GM18951 (cell line): ENCODE measurements at regions not wholly inside any gene's neighbourhood (a gene's known extent, or its start where the extent isn't known, plus 50 kb on each side); places are given as distances from the start of the nearest gene placed in this dataset.

Experiments
- POLR2A ChIP-seq: IDR thresholded peaks from 4 replicates; pipeline ENCODE4 v1.6.1; 2011; ENCODE audit warnings: mild to moderate bottlenecking; ENCODE audit not compliant: insufficient read length, insufficient read depth; ENCODE audit errors: extremely low read depth
- in situ Hi-C: fragments of 300-500 bp; cut with MboI; formaldehyde crosslinking; loops from one replicate; pipeline ENCODE4 v1.12.0; 2022; ENCODE audit warnings: low sequenced_read_pairs, mixed read lengths, inconsistent platforms; ENCODE audit not compliant: unreplicated experiment

GRCh38 chr5:38101897-38102296, 156.5 kb upstream of the EGFLAM start:
- TF ChIP-seq POLR2A, result no peak
- in situ Hi-C loops, result no loop called here

DNA sequence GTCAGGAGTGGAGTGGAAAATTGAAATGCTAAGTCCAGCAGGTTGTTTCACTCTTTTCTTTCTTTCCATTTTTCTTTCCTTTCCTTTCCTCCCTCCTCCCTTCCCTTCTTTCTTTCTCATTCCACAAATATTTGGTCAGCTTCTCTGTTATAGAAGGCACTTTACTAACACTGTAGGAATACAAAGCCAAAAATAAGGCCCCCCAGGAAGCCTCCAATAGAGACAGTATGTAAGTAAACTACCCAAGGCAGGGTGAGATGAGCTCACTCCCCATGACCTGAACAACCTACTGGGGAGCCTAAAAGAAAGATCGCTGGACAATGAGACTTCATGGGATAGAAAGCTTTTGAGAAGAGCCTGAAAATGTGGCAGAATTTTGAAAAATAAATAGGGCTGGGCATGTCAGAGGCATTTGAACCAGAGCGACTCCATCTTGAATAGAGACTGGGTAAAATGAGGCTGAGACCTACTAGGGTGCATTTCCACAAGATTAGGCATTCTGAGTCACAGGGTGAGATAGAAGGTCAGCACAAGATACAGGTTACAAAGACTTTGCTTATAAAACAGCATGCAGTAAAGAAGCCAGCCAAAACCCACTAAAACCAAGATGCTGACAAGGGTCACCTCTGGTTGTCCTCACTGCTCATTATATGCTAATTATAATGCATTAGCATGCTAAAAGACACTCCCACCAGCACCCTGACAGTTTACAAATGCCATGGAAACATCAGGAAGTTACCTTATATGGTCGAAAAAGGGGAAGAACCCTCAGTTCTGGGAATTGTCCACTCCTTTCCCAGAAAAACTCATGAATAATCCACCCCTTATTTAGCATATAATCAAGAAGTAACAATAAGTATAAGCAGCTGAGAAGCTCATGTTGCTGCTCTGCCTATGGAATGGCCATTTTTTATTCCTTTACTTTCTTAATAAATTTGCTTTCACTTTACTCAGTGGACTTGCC, 158.9 kb upstream of the EGFLAM start:
- no peak for TF ChIP-seq POLR2A
- in situ Hi-C loops, result no loop called here

DNA sequence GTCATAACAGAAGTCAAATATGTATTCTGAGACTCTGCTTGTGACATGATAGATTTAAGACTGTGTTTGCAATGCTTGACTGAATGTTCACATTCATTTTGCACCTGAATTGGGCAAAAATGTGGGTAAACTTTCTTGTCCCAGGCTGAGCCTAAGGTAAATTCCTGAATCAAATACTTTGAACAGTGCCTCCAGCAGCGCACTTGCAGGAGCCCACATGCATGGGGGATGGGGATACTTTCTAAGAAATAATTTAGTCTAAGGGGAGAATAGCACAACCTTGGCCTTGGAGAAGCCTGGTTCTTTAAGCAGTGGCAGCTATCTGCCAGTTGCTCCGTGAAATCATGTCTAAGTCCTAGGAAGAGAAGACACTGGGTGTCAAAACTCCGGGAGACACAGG, 163.5 kb upstream of the EGFLAM start:
- no peak for TF ChIP-seq POLR2A
- in situ Hi-C loops, result no loop called here

GRCh38 chr5:38093855-38094254, 164.5 kb upstream of the EGFLAM start:
- in situ Hi-C loops, result no loop called here
- TF ChIP-seq POLR2A, result no peak

DNA sequence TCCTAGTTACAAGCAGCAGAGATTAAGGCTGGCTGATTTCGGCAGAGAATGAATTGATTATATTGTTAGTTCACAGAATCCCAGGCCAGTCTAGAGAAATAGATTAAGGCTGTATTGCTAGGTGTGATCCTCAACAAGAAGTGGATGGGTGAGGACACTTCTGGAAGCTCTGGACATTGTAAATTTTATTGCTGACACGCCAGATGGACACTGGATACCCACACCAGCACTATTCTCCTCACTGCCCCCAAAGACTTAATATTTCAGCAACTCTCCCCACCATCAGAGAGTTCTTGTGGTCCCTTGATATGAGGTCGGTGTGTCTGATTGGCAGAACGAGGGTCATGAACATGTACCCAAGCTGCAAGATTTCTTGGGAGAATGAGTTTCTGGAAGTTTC, 171.6 kb upstream of the EGFLAM start:
- in situ Hi-C loops, result no loop called here
- TF ChIP-seq POLR2A, result no peak

GRCh38 chr5:38079620-38080402, 178.5 kb upstream of the EGFLAM start:
- in situ Hi-C loops, result no loop called here
- TF ChIP-seq POLR2A, result no peak

DNA sequence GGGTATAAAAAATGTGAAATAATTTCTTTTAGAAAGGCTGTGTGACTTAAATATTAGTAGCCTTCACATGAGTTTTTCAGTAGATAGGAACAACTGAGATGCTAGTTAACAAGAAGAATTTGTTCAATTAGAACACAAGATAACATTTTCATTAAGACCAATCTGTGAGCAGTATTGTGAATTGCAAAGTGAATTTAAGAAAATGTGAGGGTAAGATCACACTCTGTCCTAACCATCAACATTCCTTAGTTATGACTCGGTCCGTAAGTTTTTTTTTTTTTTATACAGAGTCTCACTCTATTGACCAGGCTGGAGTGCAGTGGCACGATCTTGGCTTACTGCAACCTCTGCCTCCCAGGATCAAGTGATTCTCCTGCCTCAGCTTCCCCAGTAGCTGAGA, 180.2 kb upstream of the EGFLAM start:
- no peak for TF ChIP-seq POLR2A
- in situ Hi-C loops, result no loop called here

- no peak for TF ChIP-seq POLR2A
- in situ Hi-C loops, result no loop called here
Observed at GRCh38 chr5:38077652-38078051, 180.7 kb upstream of the EGFLAM start.

DNA sequence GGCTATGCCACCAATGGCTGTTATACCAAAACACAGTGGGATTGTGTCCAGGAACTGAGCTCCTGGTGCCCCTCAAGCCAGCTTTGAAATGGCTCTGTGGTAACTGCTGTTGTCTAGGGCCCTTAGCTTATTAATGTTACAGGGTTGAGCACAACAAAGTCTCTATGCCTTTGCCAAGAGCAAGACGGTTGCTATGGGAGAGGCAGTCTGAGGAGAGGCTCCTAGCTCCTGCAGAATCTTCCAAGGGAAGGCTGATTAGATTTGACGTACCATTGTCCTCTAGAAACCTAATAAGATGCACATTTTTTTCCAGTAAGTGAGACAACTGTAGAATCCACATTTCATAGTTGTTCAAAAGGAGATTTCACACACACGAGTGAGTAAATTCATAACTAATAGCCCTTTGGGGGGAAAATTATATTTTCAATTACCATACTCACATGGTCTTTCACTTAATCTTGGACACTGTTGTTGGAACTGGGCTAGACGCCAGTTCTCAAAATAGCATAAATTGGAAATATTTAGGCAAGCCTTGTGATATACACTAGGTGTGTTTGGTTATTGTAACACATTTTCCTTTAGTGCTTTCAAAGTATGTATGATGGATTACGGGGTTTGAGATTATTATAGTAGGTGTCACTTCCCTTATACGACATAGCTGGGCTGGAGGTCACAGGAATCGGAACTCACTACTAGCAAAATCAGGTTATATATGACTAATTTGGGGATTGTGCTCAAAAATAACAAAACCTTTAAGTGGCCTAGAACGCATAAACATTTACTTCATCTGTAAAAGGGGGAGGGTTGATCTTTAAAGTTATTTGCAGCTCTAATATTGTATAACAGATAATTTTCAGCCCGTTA, 186.3 kb upstream of the EGFLAM start:
- no peak for TF ChIP-seq POLR2A
- in situ Hi-C loops, result no loop called here

DNA sequence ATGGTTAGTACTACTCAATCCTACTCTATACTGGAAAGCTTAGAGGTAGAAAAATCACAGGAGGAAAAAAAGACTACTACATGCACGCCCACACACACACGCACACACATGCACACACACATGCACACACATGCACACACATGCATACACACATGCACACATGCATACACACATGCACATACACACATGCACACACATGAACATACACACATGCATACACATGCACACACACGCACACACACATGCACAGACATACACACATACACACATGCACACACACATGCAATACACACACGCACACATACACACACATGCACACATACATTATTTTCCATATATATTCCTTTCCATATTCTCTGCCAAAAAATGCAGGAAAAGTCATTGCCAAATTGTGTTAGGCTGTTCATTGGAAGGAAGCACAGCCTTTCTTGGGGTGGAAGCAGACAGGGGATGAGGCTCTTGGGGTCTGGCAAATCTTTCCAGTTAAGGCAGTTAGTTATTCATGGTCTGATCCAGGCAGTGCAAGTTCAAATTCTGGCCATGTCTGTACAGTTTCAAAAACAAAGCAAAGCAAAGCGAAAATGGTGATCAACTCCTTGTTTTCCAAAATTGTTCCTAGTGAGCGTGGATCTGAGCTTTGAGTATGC, 187.9 kb upstream of the EGFLAM start:
- TF ChIP-seq POLR2A, result no peak
- in situ Hi-C loops, result no loop called here

GRCh38 chr5:38069360-38069759, 189.0 kb upstream of the EGFLAM start:
- no peak for TF ChIP-seq POLR2A
- in situ Hi-C loops, result no loop called here

GRCh38 chr5:38060354-38060753, 198.0 kb upstream of the EGFLAM start:
- no peak for TF ChIP-seq POLR2A
- in situ Hi-C loops, result no loop called here
